ENCODE measurements at regions not wholly inside any gene's neighbourhood (a gene's known extent, or its start where the extent isn't known, plus 50 kb on each side); places are given as distances from the start of the nearest gene placed in this dataset.
"Not testable (repeated sequence)": the region's sequence is repeated elsewhere in the genome, so short reads cannot be mapped to it uniquely, and the experiment has no call there.

GRCh38 chr6:62980093-62980492 is 231.2 kb upstream of the FKBP1C start:
- no peak overlapping the region for H3K4me3 ChIP-seq (ENCODE audit: low read depth, low read length)
- no peak for DNase-seq (ENCODE audit: low read depth)
- no peak for TF ChIP-seq CTCF (IDR thresholded peaks at IDR 0.05; ENCODE audit: insufficient read depth, low read depth, low read length, missing control alignments)

GRCh38 chr6:62980724-62981123 is 230.5 kb upstream of the FKBP1C start:
- DNase-seq (ENCODE audit: low read depth) = no peak
- H3K4me3 ChIP-seq (ENCODE audit: low read depth, low read length) = no peak overlapping the region
- no peak for TF ChIP-seq CTCF (IDR thresholded peaks at IDR 0.05; ENCODE audit: insufficient read depth, low read depth, low read length, missing control alignments)

GRCh38 chr6:62982951-62983350 is 228.3 kb upstream of the FKBP1C start:
- TF ChIP-seq CTCF (IDR thresholded peaks at IDR 0.05; ENCODE audit: insufficient read depth, low read depth, low read length, missing control alignments) = no peak
- no peak overlapping the region for H3K4me3 ChIP-seq (ENCODE audit: low read depth, low read length)
- DNase-seq (ENCODE audit: low read depth) = no peak

- DNase-seq (ENCODE audit: low read depth); H3K4me3 ChIP-seq (ENCODE audit: low read depth, low read length): not testable (repeated sequence)
These were observed 219.6 kb upstream of the FKBP1C start for GRCh38 chr6:62991696-62992095.

GRCh38 chr6:62993951-62994350 is 217.3 kb upstream of the FKBP1C start:
- no peak overlapping the region for H3K4me3 ChIP-seq (ENCODE audit: low read depth, low read length)
- DNase-seq (ENCODE audit: low read depth) = no peak
- TF ChIP-seq CTCF (IDR thresholded peaks at IDR 0.05; ENCODE audit: insufficient read depth, low read depth, low read length, missing control alignments) = no peak

GRCh38 chr6:62998022-62998421 is 213.2 kb upstream of the FKBP1C start:
- H3K4me3 ChIP-seq (ENCODE audit: low read depth, low read length) = no peak overlapping the region
- DNase-seq (ENCODE audit: low read depth) = no peak
- no peak for TF ChIP-seq CTCF (IDR thresholded peaks at IDR 0.05; ENCODE audit: insufficient read depth, low read depth, low read length, missing control alignments)

GRCh38 chr6:62999242-62999641 is 212.0 kb upstream of the FKBP1C start:
- not testable (repeated sequence) for DNase-seq (ENCODE audit: low read depth); H3K4me3 ChIP-seq (ENCODE audit: low read depth, low read length)

GRCh38 chr6:62999796-63000195 is 211.5 kb upstream of the FKBP1C start:
- no peak overlapping the region for H3K4me3 ChIP-seq (ENCODE audit: low read depth, low read length)
- TF ChIP-seq CTCF (IDR thresholded peaks at IDR 0.05; ENCODE audit: insufficient read depth, low read depth, low read length, missing control alignments) = no peak
- no peak for DNase-seq (ENCODE audit: low read depth)

- not testable (repeated sequence) for DNase-seq (ENCODE audit: low read depth); H3K4me3 ChIP-seq (ENCODE audit: low read depth, low read length)
These were observed 205.3 kb upstream of the FKBP1C start for GRCh38 chr6:63006018-63006417.

- DNase-seq (ENCODE audit: low read depth) = not testable (repeated sequence)
These were observed 200.3 kb upstream of the FKBP1C start for GRCh38 chr6:63010962-63011361.

More at GRCh38 chr6:63010962-63011361, 200.3 kb upstream of the FKBP1C start:
- H3K4me3 ChIP-seq (ENCODE audit: low read depth, low read length) = not testable (repeated sequence)

Measured in GM12865 (cell line).